Calu3 (cell line): ENCODE measurements at regions not wholly inside any gene's neighbourhood (a gene's known extent, or its start where the extent isn't known, plus 50 kb on each side); places are given as distances from the start of the nearest gene placed in this dataset.

ENCODE experiments used
- BruUV-seq: library from RNA; stranded (reverse); fragments of 400-500 nt; replicated peaks from 2 replicates; lab custom pipeline; 2021; lab: Mats Ljungman, UMichigan
- CTCF ChIA-PET: fragments of 300-600 bp; sonication (Branson Sonifier 250); formaldehyde crosslinking; loops from one replicate; lab custom pipeline; 2022; ENCODE audit warnings: antibody characterized with exemption; lab: Charles Lee
- DNase-seq: peaks from one replicate; pipeline ENCODE4 v3.0.0; 2022
- H3K27ac Mint-ChIP-seq: one replicate; pipeline ENCODE4 v1.8.0; 2022; ENCODE audit warnings: mixed read lengths; ENCODE audit not compliant: unreplicated experiment
- H3K27me3 Mint-ChIP-seq: one replicate; pipeline ENCODE4 v1.8.0; 2022; ENCODE audit warnings: mixed read lengths; ENCODE audit not compliant: unreplicated experiment
- H3K36me3 Mint-ChIP-seq: one replicate; pipeline ENCODE4 v1.8.0; 2022; ENCODE audit warnings: mild to moderate bottlenecking, moderate library complexity, mixed read lengths; ENCODE audit not compliant: insufficient read depth, unreplicated experiment
- H3K4me1 Mint-ChIP-seq: one replicate; pipeline ENCODE4 v1.8.0; 2022; ENCODE audit warnings: mild to moderate bottlenecking, low read depth, mixed read lengths; ENCODE audit not compliant: unreplicated experiment
- H3K4me3 Mint-ChIP-seq: one replicate; pipeline ENCODE4 v1.8.0; 2022; ENCODE audit warnings: mild to moderate bottlenecking, low read depth, moderate library complexity, mixed read lengths; ENCODE audit not compliant: unreplicated experiment
- H3K9me3 Mint-ChIP-seq: one replicate; pipeline ENCODE4 v1.8.0; 2022; ENCODE audit warnings: low read depth, mixed read lengths; ENCODE audit not compliant: unreplicated experiment
- intact Hi-C: fragments of 100-400 bp; cut with micrococcal nuclease; formaldehyde crosslinking; loops from one replicate; pipeline ENCODE4 v1.10.0; 2022; ENCODE audit not compliant: unreplicated experiment
- TF ChIP-seq, protein P1 (sequence below): fragments of 200-600 bp; IDR thresholded peaks from one replicate; pipeline ENCODE4 v1.8.0; 2022; ENCODE audit warnings: antibody characterized with exemption; ENCODE audit not compliant: unreplicated experiment

DNA sequence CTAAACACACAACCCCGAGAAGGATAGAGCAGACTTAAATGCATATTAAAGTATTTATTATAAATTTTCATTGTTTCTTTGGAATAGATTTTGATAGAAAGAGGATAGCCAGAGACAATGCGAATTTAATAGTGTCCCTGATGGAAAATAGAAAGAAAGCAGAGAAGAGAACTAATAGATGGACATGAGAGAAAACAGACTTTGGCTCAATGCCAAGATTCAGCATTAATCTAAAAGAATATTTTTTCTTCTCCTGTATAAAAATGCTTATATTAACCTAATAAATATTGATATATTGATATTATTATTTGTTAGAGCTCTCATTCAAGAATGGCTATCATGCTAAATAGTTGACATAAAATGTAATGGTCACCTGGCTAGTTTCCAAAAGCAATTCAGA lies 173.4 kb downstream of the KIF2B start:
- no TSS peak for BruUV-seq
- Mint-ChIP-seq H3K27me3 (no peaks in the 10 kb centered on the region), H3K27ac (no peak overlapping the region), H3K36me3 (no peaks in the 10 kb centered on the region), H3K4me3 (no peak overlapping the region), H3K4me1 (no peaks in the 10 kb centered on the region), H3K9me3 (peaks cover 3% of the 10 kb centered on the region)
- CTCF ChIA-PET: no interaction called here
- intact Hi-C loops: no loop called here
- no peak for DNase-seq
- TF ChIP-seq, protein P1, sequence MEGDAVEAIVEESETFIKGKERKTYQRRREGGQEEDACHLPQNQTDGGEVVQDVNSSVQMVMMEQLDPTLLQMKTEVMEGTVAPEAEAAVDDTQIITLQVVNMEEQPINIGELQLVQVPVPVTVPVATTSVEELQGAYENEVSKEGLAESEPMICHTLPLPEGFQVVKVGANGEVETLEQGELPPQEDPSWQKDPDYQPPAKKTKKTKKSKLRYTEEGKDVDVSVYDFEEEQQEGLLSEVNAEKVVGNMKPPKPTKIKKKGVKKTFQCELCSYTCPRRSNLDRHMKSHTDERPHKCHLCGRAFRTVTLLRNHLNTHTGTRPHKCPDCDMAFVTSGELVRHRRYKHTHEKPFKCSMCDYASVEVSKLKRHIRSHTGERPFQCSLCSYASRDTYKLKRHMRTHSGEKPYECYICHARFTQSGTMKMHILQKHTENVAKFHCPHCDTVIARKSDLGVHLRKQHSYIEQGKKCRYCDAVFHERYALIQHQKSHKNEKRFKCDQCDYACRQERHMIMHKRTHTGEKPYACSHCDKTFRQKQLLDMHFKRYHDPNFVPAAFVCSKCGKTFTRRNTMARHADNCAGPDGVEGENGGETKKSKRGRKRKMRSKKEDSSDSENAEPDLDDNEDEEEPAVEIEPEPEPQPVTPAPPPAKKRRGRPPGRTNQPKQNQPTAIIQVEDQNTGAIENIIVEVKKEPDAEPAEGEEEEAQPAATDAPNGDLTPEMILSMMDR: no peak

- no peaks in the 10 kb centered on the region for H3K4me1 Mint-ChIP-seq
- H3K36me3 Mint-ChIP-seq: no peaks in the 10 kb centered on the region
- TF ChIP-seq, protein P1: no peak
- no peaks in the 10 kb centered on the region for H3K27me3 Mint-ChIP-seq
- peaks cover 3% of the 10 kb centered on the region for H3K9me3 Mint-ChIP-seq
- no peak overlapping the region for H3K27ac Mint-ChIP-seq
- intact Hi-C loops: no loop called here
- H3K4me3 Mint-ChIP-seq: no peak overlapping the region
- DNase-seq: no peak
- BruUV-seq: no TSS peak
- CTCF ChIA-PET: no interaction called here
Measured at GRCh38 chr17:53996890-53997289, 174.2 kb downstream of the KIF2B start.

DNA sequence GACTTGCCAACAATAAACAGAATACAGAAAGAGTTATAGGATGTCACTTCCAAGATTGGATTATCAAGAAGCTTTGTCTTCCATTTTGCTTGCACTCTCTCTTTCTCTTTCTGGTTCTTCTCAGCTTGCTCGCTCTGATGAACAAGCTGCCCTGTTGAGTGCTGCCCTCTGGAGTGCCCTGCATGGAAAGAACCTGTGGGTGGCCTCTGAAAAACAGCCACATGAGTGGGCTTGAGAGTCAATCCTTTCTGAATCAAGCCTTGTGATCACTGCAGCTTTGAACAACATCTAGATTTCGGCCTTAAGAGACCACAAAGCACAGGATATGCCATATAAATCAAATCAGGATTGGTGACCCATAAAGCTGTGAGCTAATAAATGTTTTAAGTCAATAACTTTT lies 185.1 kb downstream of the KIF2B start:
- H3K27ac Mint-ChIP-seq: no peak overlapping the region
- no peak for DNase-seq
- H3K27me3 Mint-ChIP-seq: no peaks in the 10 kb centered on the region
- peaks cover 7% of the 10 kb centered on the region for H3K9me3 Mint-ChIP-seq
- no peak overlapping the region for H3K4me3 Mint-ChIP-seq
- H3K4me1 Mint-ChIP-seq: no peaks in the 10 kb centered on the region
- TF ChIP-seq, protein P1: no peak
- intact Hi-C loops: no loop called here
- H3K36me3 Mint-ChIP-seq: no peaks in the 10 kb centered on the region
- BruUV-seq: no TSS peak
- CTCF ChIA-PET: no interaction called here

DNA sequence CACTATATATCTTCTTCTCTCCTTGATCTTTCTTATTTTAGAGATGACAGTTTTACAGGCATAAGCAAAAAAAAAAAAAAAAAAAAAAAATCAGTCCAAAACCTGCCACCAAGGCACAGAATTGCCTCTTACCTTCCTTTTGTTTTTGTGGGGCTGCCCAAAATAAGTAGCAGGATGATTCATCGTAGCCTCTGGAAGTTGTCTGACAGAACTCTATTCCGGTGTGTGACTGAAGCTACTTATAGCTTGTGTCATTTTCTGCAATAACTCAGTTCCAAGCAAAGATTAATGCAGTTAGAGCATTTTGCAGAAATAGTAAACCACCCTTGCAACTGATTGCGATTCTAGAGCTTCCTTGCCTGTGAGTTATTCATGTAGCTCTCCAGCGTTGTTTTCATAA lies 186.8 kb downstream of the KIF2B start:
- Mint-ChIP-seq H3K4me1 (no peaks in the 10 kb centered on the region), H3K27me3 (no peaks in the 10 kb centered on the region), H3K9me3 (peaks cover 7% of the 10 kb centered on the region), H3K4me3 (no peak overlapping the region), H3K27ac (no peak overlapping the region), H3K36me3 (no peaks in the 10 kb centered on the region)
- TF ChIP-seq, protein P1: no peak
- CTCF ChIA-PET: no interaction called here
- intact Hi-C loops: no loop called here
- no peak for DNase-seq
- BruUV-seq: no TSS peak
